ENCODE measurements at regions not wholly inside any gene's neighbourhood (a gene's known extent, or its start where the extent isn't known, plus 50 kb on each side); places are given as distances from the start of the nearest gene placed in this dataset.

DNA sequence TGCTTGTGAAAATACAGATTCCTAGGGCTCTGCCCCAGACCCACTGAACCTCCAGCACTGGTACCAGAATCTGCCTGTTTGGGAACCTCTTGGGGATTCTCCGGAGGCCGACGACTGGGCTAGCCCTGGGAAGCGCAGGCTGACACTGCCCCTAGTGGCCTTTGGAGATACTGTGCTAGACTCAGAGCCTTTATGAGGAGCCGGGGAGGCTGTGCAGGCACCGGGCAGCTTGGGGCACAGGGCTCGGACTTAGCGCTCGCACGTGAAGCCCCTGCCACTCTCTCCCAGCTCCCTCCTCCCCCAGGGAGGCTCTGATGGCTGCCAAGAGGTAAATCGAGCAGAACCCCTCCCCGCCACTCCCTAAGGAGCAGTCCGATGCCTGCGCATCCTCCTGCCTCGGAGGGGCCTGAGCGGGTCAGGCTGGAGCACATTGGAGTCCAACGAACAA, 144.6 kb upstream of the TNR start:
- TF ChIP-seq CHD1 (IDR thresholded peaks at IDR 0.05; ENCODE audit: low read depth, low read length) (no peak), EP300 (IDR thresholded peaks at IDR 0.05; ENCODE audit: borderline replicate concordance in 1 of 2, control insufficient read depth in 1 of 2, low read depth in 2 of 2, low read length in 2 of 2) (no peak), POLR2A (IDR thresholded peaks at IDR 0.05; ENCODE audit: low read depth, low read length) (no peak), SIN3A (IDR thresholded peaks at IDR 0.05; ENCODE audit: low read depth, low read length) (no peak)
- TF ChIP-seq, protein P1, sequence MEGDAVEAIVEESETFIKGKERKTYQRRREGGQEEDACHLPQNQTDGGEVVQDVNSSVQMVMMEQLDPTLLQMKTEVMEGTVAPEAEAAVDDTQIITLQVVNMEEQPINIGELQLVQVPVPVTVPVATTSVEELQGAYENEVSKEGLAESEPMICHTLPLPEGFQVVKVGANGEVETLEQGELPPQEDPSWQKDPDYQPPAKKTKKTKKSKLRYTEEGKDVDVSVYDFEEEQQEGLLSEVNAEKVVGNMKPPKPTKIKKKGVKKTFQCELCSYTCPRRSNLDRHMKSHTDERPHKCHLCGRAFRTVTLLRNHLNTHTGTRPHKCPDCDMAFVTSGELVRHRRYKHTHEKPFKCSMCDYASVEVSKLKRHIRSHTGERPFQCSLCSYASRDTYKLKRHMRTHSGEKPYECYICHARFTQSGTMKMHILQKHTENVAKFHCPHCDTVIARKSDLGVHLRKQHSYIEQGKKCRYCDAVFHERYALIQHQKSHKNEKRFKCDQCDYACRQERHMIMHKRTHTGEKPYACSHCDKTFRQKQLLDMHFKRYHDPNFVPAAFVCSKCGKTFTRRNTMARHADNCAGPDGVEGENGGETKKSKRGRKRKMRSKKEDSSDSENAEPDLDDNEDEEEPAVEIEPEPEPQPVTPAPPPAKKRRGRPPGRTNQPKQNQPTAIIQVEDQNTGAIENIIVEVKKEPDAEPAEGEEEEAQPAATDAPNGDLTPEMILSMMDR (IDR thresholded peaks at IDR 0.05 in 2 of 3, conservative IDR thresholded peaks at IDR 0.05 in 1 of 3; ENCODE audit: control insufficient read depth in 2 of 3, extremely low read depth in 1 of 3, insufficient read depth in 1 of 3, low read depth in 3 of 3, low read length in 3 of 3) = peak; percentile 71 to 82 (median 79)
- TF ChIP-seq, protein P2, sequence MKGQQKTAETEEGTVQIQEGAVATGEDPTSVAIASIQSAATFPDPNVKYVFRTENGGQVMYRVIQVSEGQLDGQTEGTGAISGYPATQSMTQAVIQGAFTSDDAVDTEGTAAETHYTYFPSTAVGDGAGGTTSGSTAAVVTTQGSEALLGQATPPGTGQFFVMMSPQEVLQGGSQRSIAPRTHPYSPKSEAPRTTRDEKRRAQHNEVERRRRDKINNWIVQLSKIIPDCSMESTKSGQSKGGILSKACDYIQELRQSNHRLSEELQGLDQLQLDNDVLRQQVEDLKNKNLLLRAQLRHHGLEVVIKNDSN (IDR thresholded peaks at IDR 0.05; ENCODE audit: borderline replicate concordance, extremely low read length, insufficient read depth, low read depth, low read length) = no peak
